22Rv1 (cell line): ENCODE measurements at regions not wholly inside any gene's neighbourhood (a gene's known extent, or its start where the extent isn't known, plus 50 kb on each side); places are given as distances from the start of the nearest gene placed in this dataset.

ENCODE experiments used
- ZFX ChIP-seq: fragments of 450-650 bp; IDR thresholded peaks from 2 replicates; pipeline ENCODE4 v1.6.1; 2017; ENCODE audit warnings: antibody characterized with exemption, borderline replicate concordance
- TF ChIP-seq, protein P1 (sequence below): fragments of 450-650 bp; IDR thresholded peaks from 2 replicates; pipeline ENCODE4 v1.5.1; 2017; ENCODE audit warnings: mild to moderate bottlenecking

DNA sequence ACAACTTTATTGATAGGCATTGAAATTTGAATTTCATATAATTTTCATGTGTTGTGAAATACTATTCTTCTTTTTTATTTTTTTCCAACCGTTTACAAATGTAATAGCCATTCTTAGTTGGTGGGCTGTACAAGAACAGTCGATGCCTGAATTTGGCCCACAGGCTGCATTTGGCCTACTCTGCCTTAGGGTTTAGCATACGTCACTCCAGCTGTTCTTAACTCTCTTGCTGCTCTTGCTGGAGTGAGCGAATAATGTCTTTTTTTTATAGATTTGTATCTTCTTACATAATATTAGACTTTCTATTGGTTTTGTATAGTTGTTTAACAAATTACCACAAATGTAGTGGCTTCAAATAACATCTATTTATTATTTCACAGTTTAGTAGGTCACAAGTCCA lies 163.4 kb upstream of the MKI67 start:
- TF ChIP-seq, protein P1, sequence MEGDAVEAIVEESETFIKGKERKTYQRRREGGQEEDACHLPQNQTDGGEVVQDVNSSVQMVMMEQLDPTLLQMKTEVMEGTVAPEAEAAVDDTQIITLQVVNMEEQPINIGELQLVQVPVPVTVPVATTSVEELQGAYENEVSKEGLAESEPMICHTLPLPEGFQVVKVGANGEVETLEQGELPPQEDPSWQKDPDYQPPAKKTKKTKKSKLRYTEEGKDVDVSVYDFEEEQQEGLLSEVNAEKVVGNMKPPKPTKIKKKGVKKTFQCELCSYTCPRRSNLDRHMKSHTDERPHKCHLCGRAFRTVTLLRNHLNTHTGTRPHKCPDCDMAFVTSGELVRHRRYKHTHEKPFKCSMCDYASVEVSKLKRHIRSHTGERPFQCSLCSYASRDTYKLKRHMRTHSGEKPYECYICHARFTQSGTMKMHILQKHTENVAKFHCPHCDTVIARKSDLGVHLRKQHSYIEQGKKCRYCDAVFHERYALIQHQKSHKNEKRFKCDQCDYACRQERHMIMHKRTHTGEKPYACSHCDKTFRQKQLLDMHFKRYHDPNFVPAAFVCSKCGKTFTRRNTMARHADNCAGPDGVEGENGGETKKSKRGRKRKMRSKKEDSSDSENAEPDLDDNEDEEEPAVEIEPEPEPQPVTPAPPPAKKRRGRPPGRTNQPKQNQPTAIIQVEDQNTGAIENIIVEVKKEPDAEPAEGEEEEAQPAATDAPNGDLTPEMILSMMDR, result no peak
- TF ChIP-seq ZFX, result no peak
